Body of pancreas (tissue), 4 donors: ENCODE measurements at regions not wholly inside any gene's neighbourhood (a gene's known extent, or its start where the extent isn't known, plus 50 kb on each side); places are given as distances from the start of the nearest gene placed in this dataset.

Experiments used
- ATAC-seq: fragments of 150-250 bp; one replicate; pipeline ENCODE4 v1.9.1; 2016
- DNase-seq, 4 donors: peaks; one replicate each; pipeline ENCODE4 v3.0.0-alpha.2; 2019
- H3K27ac ChIP-seq, 4 donors: fragments of 200-600 bp; sonication (generic); 1 replicate in 3 of 4; 2 replicates in 1 of 4; pipeline versions ENCODE4 v1.5.1 to v1.6.1; 2016 to 2019; ENCODE audit warnings: mild to moderate bottlenecking in 1 of 4, mixed read lengths in 1 of 4, moderate library complexity in 1 of 4
- H3K27me3 ChIP-seq, 2 donors: fragments of 200-600 bp; sonication (generic); one replicate each; pipeline ENCODE4 v1.6.0; 2016; ENCODE audit warnings: mild to moderate bottlenecking in 1 of 2
- H3K36me3 ChIP-seq, 2 donors: fragments of 200-600 bp; sonication (generic); replicated peaks in 1 of 2; 2 replicates each; pipeline ENCODE4 v1.5.1; 2016; ENCODE audit warnings: low read depth in 2 of 2; ENCODE audit not compliant: insufficient read depth in 1 of 2
- H3K4me1 ChIP-seq: fragments of 200-600 bp; sonication (generic); one replicate; pipeline ENCODE4 v1.6.0; 2016
- H3K4me3 ChIP-seq, 2 donors: fragments of 200-600 bp; sonication (generic); 1 replicate in 1 of 2; 2 replicates in 1 of 2; pipeline ENCODE4 v1.5.1; 2016 to 2019
- H3K9me3 ChIP-seq, 3 donors: fragments of 200-600 bp; sonication (generic); 1 replicate in 2 of 3; 2 replicates in 1 of 3; pipeline ENCODE4 v1.5.1; 2016
- POLR2A ChIP-seq, 3 donors: fragments of 450-650 bp; IDR thresholded peaks; one replicate each; pipeline ENCODE4 v1.6.1; 2016; ENCODE audit warnings: antibody characterized with exemption in 3 of 3, mild to moderate bottlenecking in 2 of 3
- WGBS, 2 donors: methylation state at CpG; one replicate each; pipeline ENCODE4 v1.1.5; 2017; 5-methylcytosine and 5-hydroxymethylcytosine counted together
- intact Hi-C: fragments of 100-400 bp; cut with DNase I; formaldehyde crosslinking; loops from one replicate; pipeline ENCODE4 v1.15.1; 2023
- TF ChIP-seq, protein P1 (sequence below), 7 experiments: fragments of 450-650 bp in 4 of 7; fragments of 200-600 bp in 3 of 7; sonication (generic) in 3 of 7; IDR thresholded peaks; one replicate each; pipeline ENCODE4 v1.5.1; 2016 to 2019; ENCODE audit warnings: antibody characterized with exemption in 7 of 7

DNA sequence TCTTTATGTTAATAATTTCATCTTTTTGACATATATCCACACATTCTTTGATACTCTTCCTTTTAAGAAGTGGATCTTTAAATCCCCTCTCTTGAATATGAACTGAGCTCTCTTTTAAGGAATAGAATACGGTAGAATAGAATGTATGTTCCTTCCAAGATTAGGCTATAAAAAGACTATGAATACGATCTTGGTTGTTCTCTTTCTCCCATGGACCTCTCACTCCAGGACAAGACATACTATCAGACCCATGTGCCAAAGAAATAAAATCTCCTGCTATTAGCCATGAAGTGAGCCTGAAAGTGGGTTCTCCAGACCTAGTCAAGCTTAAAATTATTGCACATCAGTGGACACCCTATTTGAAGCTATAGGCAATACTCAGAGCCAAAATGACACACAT lies 392.2 kb upstream of the ANO3 start:
- Histone ChIP-seq H3K36me3 (no peaks in the 10 kb centered on the region), H3K4me3 (no peak overlapping the region), H3K27me3 (no peaks in the 10 kb centered on the region), H3K4me1 (no peaks in the 10 kb centered on the region), H3K9me3 (no peaks in the 10 kb centered on the region), H3K27ac (no peak overlapping the region)
- DNase-seq, result no peak
- WGBS, 2 donors, result 75 to 78% methylated on average over 2 of the region's 2 CpGs
- no peak for ATAC-seq
- intact Hi-C loops, result no loop called here
- TF ChIP-seq, protein P1, sequence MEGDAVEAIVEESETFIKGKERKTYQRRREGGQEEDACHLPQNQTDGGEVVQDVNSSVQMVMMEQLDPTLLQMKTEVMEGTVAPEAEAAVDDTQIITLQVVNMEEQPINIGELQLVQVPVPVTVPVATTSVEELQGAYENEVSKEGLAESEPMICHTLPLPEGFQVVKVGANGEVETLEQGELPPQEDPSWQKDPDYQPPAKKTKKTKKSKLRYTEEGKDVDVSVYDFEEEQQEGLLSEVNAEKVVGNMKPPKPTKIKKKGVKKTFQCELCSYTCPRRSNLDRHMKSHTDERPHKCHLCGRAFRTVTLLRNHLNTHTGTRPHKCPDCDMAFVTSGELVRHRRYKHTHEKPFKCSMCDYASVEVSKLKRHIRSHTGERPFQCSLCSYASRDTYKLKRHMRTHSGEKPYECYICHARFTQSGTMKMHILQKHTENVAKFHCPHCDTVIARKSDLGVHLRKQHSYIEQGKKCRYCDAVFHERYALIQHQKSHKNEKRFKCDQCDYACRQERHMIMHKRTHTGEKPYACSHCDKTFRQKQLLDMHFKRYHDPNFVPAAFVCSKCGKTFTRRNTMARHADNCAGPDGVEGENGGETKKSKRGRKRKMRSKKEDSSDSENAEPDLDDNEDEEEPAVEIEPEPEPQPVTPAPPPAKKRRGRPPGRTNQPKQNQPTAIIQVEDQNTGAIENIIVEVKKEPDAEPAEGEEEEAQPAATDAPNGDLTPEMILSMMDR (IDR thresholded peaks at IDR 0.05), result no peak
- TF ChIP-seq POLR2A (IDR thresholded peaks at IDR 0.05), result no peak

GRCh38 chr11:25941353-25941752 lies 390.6 kb upstream of the ANO3 start:
- Histone ChIP-seq H3K4me3 (no peak overlapping the region), H3K4me1 (no peaks in the 10 kb centered on the region), H3K9me3 (no peaks in the 10 kb centered on the region), H3K36me3 (no peaks in the 10 kb centered on the region), H3K27ac (no peak overlapping the region), H3K27me3 (no peaks in the 10 kb centered on the region)
- 36 to 39% methylated on average over 1 of the region's 1 CpG for WGBS, 2 donors
- ATAC-seq, result no peak
- intact Hi-C loops, result no loop called here
- TF ChIP-seq, protein P1 (IDR thresholded peaks at IDR 0.05), result no peak
- TF ChIP-seq POLR2A (IDR thresholded peaks at IDR 0.05), result no peak
- DNase-seq, result no peak

DNA sequence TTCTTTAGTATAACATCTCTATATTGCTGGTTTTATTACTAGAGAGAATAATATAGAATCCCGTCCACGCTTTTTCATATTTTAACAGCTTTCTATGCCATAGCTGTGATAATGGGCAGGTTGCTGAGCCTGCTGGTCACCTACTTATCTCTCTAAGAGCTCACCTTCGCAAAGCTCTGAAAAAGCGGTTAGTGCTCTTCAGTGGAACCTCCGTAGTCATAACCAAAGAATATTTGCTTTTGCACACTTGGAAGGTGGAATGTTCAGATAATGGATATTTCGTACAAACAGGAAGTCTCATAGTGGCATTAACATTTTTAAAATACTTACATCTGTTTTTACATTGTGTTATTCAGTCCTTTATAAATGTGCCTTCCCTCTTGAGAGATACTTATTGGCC lies 388.9 kb upstream of the ANO3 start:
- 65 to 71% methylated on average over 6 of the region's 6 CpGs for WGBS, 2 donors
- H3K27ac ChIP-seq, result no peak overlapping the region

GRCh38 chr11:25943777-25944661 lies 387.9 kb upstream of the ANO3 start:
- no peak for ATAC-seq
- TF ChIP-seq, protein P1 (IDR thresholded peaks at IDR 0.05), result no peak
- no peak for TF ChIP-seq POLR2A (IDR thresholded peaks at IDR 0.05)
- Histone ChIP-seq H3K9me3 (no peaks in the 10 kb centered on the region), H3K27me3 (no peaks in the 10 kb centered on the region), H3K27ac (no peak overlapping the region), H3K4me3 (no peak overlapping the region), H3K4me1 (no peaks in the 10 kb centered on the region), H3K36me3 (no peaks in the 10 kb centered on the region)
- 79 to 85% methylated on average over 11 to 17 of the region's 17 CpGs for WGBS, 2 donors
- DNase-seq, result no peak
- intact Hi-C loops, result no loop called here

More for the DNA sequence above, 388.9 kb upstream of the ANO3 start:
- Histone ChIP-seq H3K27me3 (no peaks in the 10 kb centered on the region), H3K4me1 (no peaks in the 10 kb centered on the region), H3K9me3 (no peaks in the 10 kb centered on the region), H3K4me3 (no peak overlapping the region), H3K36me3 (no peaks in the 10 kb centered on the region)
- DNase-seq (no peak), ATAC-seq (no peak)
- no peak for TF ChIP-seq POLR2A (IDR thresholded peaks at IDR 0.05)
- TF ChIP-seq, protein P1 (IDR thresholded peaks at IDR 0.05), result no peak
- intact Hi-C loops, result no loop called here

- WGBS, 2 donors, result 39 to 65% methylated on average over 2 of the region's 2 CpGs
- TF ChIP-seq, protein P1 (IDR thresholded peaks at IDR 0.05), result no peak
- Histone ChIP-seq H3K9me3 (no peaks in the 10 kb centered on the region), H3K4me1 (no peaks in the 10 kb centered on the region), H3K36me3 (no peaks in the 10 kb centered on the region), H3K4me3 (no peak overlapping the region), H3K27ac (no peak overlapping the region), H3K27me3 (no peaks in the 10 kb centered on the region)
- intact Hi-C loops, result no loop called here
- no peak for DNase-seq
- ATAC-seq, result no peak
These were observed 382.0 kb upstream of the ANO3 start for GRCh38 chr11:25949918-25950317.
